OCI-LY3 (cell line): ENCODE measurements at regions not wholly inside any gene's neighbourhood (a gene's known extent, or its start where the extent isn't known, plus 50 kb on each side); places are given as distances from the start of the nearest gene placed in this dataset.

Experiments used
- H2AFZ ChIP-seq: fragments of 200-600, 300-600 bp; shearing (Covaris generic); 2 replicates; pipeline ENCODE4 v1.6.0; 2014; ENCODE audit warnings: antibody characterized with exemption, low read depth, low read length
- H3K27ac ChIP-seq: fragments of 200-600, 300-600 bp; sonication (generic); 2 replicates; pipeline ENCODE4 v1.5.1; 2014; ENCODE audit warnings: mild to moderate bottlenecking, low read length, moderate library complexity, mixed read lengths
- H3K27me3 ChIP-seq: fragments of 200-600, 300-600 bp; sonication (generic); 2 replicates; pipeline ENCODE4 v1.6.1; 2014; ENCODE audit warnings: low read depth, low read length, mixed read lengths
- H3K36me3 ChIP-seq: fragments of 200-600, 300-600 bp; sonication (generic); replicated peaks from 2 replicates; pipeline ENCODE3; 2014; ENCODE audit warnings: low read depth, low read length, mixed read lengths
- H3K4me1 ChIP-seq: fragments of 300-600, 200-600 bp; sonication (generic); 2 replicates; pipeline ENCODE4 v1.6.1; 2014; ENCODE audit warnings: low read length, mixed read lengths
- H3K4me2 ChIP-seq: fragments of 200-600, 300-600 bp; sonication (generic); 2 replicates; pipeline ENCODE4 v1.6.1; 2014; ENCODE audit warnings: low read length, mixed read lengths
- H3K4me3 ChIP-seq: fragments of 300-600, 200-600 bp; sonication (generic); 2 replicates; pipeline ENCODE4 v1.5.1; 2014; ENCODE audit warnings: antibody characterized with exemption, mild to moderate bottlenecking, low read length, moderate library complexity
- H3K79me2 ChIP-seq: fragments of 300-600, 200-600 bp; shearing (Covaris generic); 2 replicates; pipeline ENCODE4 v1.6.1; 2014; ENCODE audit warnings: mild to moderate bottlenecking, low read length, mixed read lengths
- H3K9ac ChIP-seq: fragments of 300-600, 200-600 bp; shearing (Covaris generic); 2 replicates; pipeline ENCODE4 v1.6.0; 2014; ENCODE audit warnings: mild to moderate bottlenecking, low read length, moderate library complexity
- H3K9me3 ChIP-seq: fragments of 200-600, 300-600 bp; shearing (Covaris generic); 2 replicates; pipeline ENCODE4 v1.6.1; 2014; ENCODE audit warnings: low read length, mixed read lengths; ENCODE audit not compliant: insufficient read depth
- H4K20me1 ChIP-seq: fragments of 200-600, 300-600 bp; sonication (generic); 2 replicates; pipeline ENCODE4 v1.6.1; 2016; ENCODE audit warnings: low read length, mixed read lengths; ENCODE audit not compliant: insufficient read depth
- CTCF ChIP-seq: fragments of 200-600, 300-600 bp; sonication (generic); IDR thresholded peaks from 2 replicates; pipeline ENCODE4 v1.5.1; 2014; ENCODE audit warnings: antibody characterized with exemption, low read length, low read depth
- EZH2phosphoT487 ChIP-seq: fragments of 200-600 bp; shearing (Covaris generic); IDR thresholded peaks from 2 replicates; pipeline ENCODE4 v1.6.1; 2018; ENCODE audit warnings: antibody characterized with exemption, mixed run types, low read depth

GRCh38 chr13:48797127-48797526 is 143.4 kb downstream of the CYSLTR2 start:
- H3K4me1 ChIP-seq = no peaks in the 10 kb centered on the region
- no peak overlapping the region for H3K9ac ChIP-seq
- no peak for TF ChIP-seq CTCF
- TF ChIP-seq EZH2phosphoT487 = no peak
- no peak overlapping the region for H3K4me2 ChIP-seq
- no peak overlapping the region for H3K4me3 ChIP-seq
- H3K27me3 ChIP-seq = no peaks in the 10 kb centered on the region
- H3K79me2 ChIP-seq = no peaks in the 10 kb centered on the region
- no peak overlapping the region for H3K27ac ChIP-seq
- no peak overlapping the region for H2AFZ ChIP-seq
- no peaks in the 10 kb centered on the region for H3K9me3 ChIP-seq
- no peaks in the 10 kb centered on the region for H3K36me3 ChIP-seq
- no peaks in the 10 kb centered on the region for H4K20me1 ChIP-seq

- Histone ChIP-seq H3K27me3 (no peaks in the 10 kb centered on the region), H3K9me3 (no peaks in the 10 kb centered on the region), H3K79me2 (no peaks in the 10 kb centered on the region), H3K4me2 (no peak overlapping the region), H3K9ac (no peak overlapping the region), H4K20me1 (no peaks in the 10 kb centered on the region), H3K27ac (no peak overlapping the region), H3K36me3 (no peaks in the 10 kb centered on the region), H3K4me1 (no peaks in the 10 kb centered on the region), H2AFZ (no peak overlapping the region), H3K4me3 (no peak overlapping the region)
- TF ChIP-seq CTCF = no peak
- TF ChIP-seq EZH2phosphoT487 = no peak
Measured at GRCh38 chr13:48797761-48798160, 144.0 kb downstream of the CYSLTR2 start.

GRCh38 chr13:48798180-48798579 is 144.5 kb downstream of the CYSLTR2 start:
- H3K36me3 ChIP-seq = no peaks in the 10 kb centered on the region
- no peak overlapping the region for H3K27ac ChIP-seq
- no peak overlapping the region for H2AFZ ChIP-seq
- H4K20me1 ChIP-seq = no peaks in the 10 kb centered on the region
- no peaks in the 10 kb centered on the region for H3K27me3 ChIP-seq
- no peak overlapping the region for H3K9ac ChIP-seq
- H3K79me2 ChIP-seq = no peaks in the 10 kb centered on the region
- H3K4me3 ChIP-seq = no peak overlapping the region
- no peaks in the 10 kb centered on the region for H3K9me3 ChIP-seq
- H3K4me1 ChIP-seq = no peaks in the 10 kb centered on the region
- H3K4me2 ChIP-seq = no peak overlapping the region
- TF ChIP-seq CTCF (no peak), EZH2phosphoT487 (no peak)

GRCh38 chr13:48801255-48801654 is 147.5 kb downstream of the CYSLTR2 start:
- Histone ChIP-seq H3K27me3 (no peaks in the 10 kb centered on the region), H3K79me2 (no peaks in the 10 kb centered on the region), H3K4me1 (peaks cover 15% of the 10 kb centered on the region), H3K4me2 (no peak overlapping the region), H3K4me3 (no peak overlapping the region), H2AFZ (no peak overlapping the region), H4K20me1 (no peaks in the 10 kb centered on the region), H3K27ac (no peak overlapping the region), H3K9me3 (no peaks in the 10 kb centered on the region), H3K36me3 (no peaks in the 10 kb centered on the region), H3K9ac (no peak overlapping the region)
- TF ChIP-seq EZH2phosphoT487 (no peak), CTCF (no peak)
